WTC11 (cell line): ENCODE measurements at regions not wholly inside any gene's neighbourhood (a gene's known extent, or its start where the extent isn't known, plus 50 kb on each side); places are given as distances from the start of the nearest gene placed in this dataset.

Experiments
- AFF4 ChIP-seq: sonication (generic); formaldehyde crosslinking; IDR thresholded peaks from 2 replicates; pipeline ENCODE4 v1.8.1; 2023; ENCODE audit warnings: mild to moderate bottlenecking, missing genetic modification reagents, borderline replicate concordance
- ATF2 ChIP-seq: sonication (generic); formaldehyde crosslinking; IDR thresholded peaks from 2 replicates; pipeline ENCODE4 v1.8.1; 2022; ENCODE audit warnings: low read depth, missing genetic modification reagents, borderline replicate concordance
- ATF3 ChIP-seq: sonication (generic); formaldehyde crosslinking; conservative IDR thresholded peaks from 2 replicates; pipeline ENCODE4 v1.8.1; 2022; ENCODE audit warnings: mild to moderate bottlenecking, missing genetic modification reagents
- CTCF ChIP-seq: fragments of 200-600 bp; IDR thresholded peaks from 2 replicates; pipeline ENCODE4 v1.8.0; 2022; ENCODE audit warnings: antibody characterized with exemption
- E2F1 ChIP-seq: sonication (generic); formaldehyde crosslinking; IDR thresholded peaks from 2 replicates; pipeline ENCODE4 v1.8.0; 2022; ENCODE audit warnings: mild to moderate bottlenecking, missing genetic modification reagents
- E2F4 ChIP-seq: sonication (generic); formaldehyde crosslinking; IDR thresholded peaks from 2 replicates; pipeline ENCODE4 v1.8.1; 2022; ENCODE audit warnings: low read depth, mild to moderate bottlenecking, moderate library complexity, missing genetic modification reagents, borderline replicate concordance
- ESRRA ChIP-seq: sonication (generic); formaldehyde crosslinking; IDR thresholded peaks from 2 replicates; pipeline ENCODE4 v1.8.1; 2022; ENCODE audit warnings: mild to moderate bottlenecking, missing genetic modification reagents, borderline replicate concordance
- HMGXB4 ChIP-seq: sonication (generic); formaldehyde crosslinking; IDR thresholded peaks from 2 replicates; pipeline ENCODE4 v1.8.1; 2023; ENCODE audit warnings: mild to moderate bottlenecking, moderate library complexity, missing genetic modification reagents
- KAT7 ChIP-seq: sonication (generic); formaldehyde crosslinking; IDR thresholded peaks from 2 replicates; pipeline ENCODE4 v1.8.1; 2023; ENCODE audit warnings: missing genetic modification reagents, mild to moderate bottlenecking, borderline replicate concordance
- MXD4 ChIP-seq: fragments of 250-450 bp; sonication (Bioruptor Pico); IDR thresholded peaks from 2 replicates; pipeline ENCODE4 v1.8.0; 2021; ENCODE audit warnings: mild to moderate bottlenecking, moderate library complexity, borderline replicate concordance
- PREB ChIP-seq: sonication (generic); formaldehyde crosslinking; IDR thresholded peaks from 2 replicates; pipeline ENCODE4 v1.8.1; 2022; ENCODE audit warnings: mild to moderate bottlenecking, missing genetic modification reagents, moderate library complexity, borderline replicate concordance
- SP1 ChIP-seq: sonication (generic); formaldehyde crosslinking; conservative IDR thresholded peaks from 2 replicates; pipeline ENCODE4 v1.8.1; 2022; ENCODE audit warnings: missing genetic modification reagents
- USF1 ChIP-seq: sonication (generic); formaldehyde crosslinking; IDR thresholded peaks from 2 replicates; pipeline ENCODE4 v1.8.0; 2022; ENCODE audit warnings: mild to moderate bottlenecking, missing genetic modification reagents
- ZNF219 ChIP-seq: sonication (generic); formaldehyde crosslinking; IDR thresholded peaks from 2 replicates; pipeline ENCODE4 v1.8.0; 2023; ENCODE audit warnings: missing genetic modification reagents, mild to moderate bottlenecking, borderline replicate concordance

- no peak for TF ChIP-seq E2F4
- TF ChIP-seq SP1 (CRISPR knock-in tag), result no peak
- no peak for TF ChIP-seq CTCF
- no peak for TF ChIP-seq ATF3 (CRISPR knock-in tag)
- TF ChIP-seq AFF4 (CRISPR knock-in tag), result no peak
- TF ChIP-seq ATF2 (CRISPR knock-in tag), result no peak
- no peak for TF ChIP-seq ESRRA
- no peak for TF ChIP-seq ZNF219 (CRISPR knock-in tag)
- no peak for TF ChIP-seq KAT7 (CRISPR knock-in tag)
- no peak for TF ChIP-seq E2F1
- TF ChIP-seq USF1 (CRISPR knock-in tag), result no peak
- no peak for TF ChIP-seq PREB (CRISPR knock-in tag)
- TF ChIP-seq HMGXB4 (CRISPR knock-in tag), result no peak
- no peak for TF ChIP-seq MXD4 (CRISPR knock-in tag)
These were observed 161.4 kb upstream of the GAS1 start for GRCh38 chr9:87108661-87109060.
